HG02798 (cell line): ENCODE measurements at regions not wholly inside any gene's neighbourhood (a gene's known extent, or its start where the extent isn't known, plus 50 kb on each side); places are given as distances from the start of the nearest gene placed in this dataset.
"Not testable (repeated sequence)": the region's sequence is repeated elsewhere in the genome, so short reads cannot be mapped to it uniquely, and the experiment has no call there.

Source experiments
- ATAC-seq: cut with Tn5 transposase; IDR thresholded peaks from one replicate; pipeline ENCODE4 v1.9.1; 2021; ENCODE audit warnings: mild to moderate bottlenecking; ENCODE audit not compliant: unreplicated experiment, poor library complexity

DNA sequence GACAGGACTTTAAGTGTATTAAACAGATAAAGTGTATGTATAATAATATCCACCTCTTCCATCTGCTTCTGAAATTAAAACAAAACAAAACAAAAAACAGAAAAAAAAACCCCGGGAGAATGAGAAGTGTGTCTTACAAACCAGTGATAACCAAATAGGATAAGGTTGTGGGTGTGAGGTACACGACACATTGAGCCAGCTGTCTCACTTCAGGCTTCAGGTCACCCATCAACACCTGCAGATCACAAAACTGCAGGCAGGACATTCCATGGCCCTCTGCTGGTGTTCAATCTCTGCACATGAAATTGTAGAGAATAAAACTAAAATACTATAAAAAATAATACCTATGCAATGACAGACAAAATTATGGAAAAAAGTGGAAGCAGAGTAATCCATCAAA, 339.9 kb downstream of the SFMBT2 start:
- ATAC-seq: no peak

DNA sequence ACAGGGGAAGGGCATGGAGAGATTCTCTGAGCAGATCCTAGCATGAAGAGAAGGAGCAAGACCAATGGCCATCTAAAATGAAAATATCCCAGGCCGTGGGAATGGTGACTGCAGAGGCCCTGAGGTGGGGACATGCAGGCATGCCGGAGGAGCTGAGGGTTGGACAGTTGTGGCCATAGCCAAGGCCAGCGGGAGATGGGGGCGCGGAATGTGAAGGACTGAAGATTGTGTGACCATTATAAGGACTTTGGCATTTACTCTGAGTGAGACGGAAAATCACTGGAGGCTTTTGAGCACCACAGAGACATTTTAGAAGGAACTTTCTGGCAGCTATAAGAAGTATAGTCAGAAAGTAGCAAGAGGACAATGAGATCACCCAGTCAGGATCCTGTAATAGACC, 341.1 kb downstream of the SFMBT2 start:
- no peak for ATAC-seq

DNA sequence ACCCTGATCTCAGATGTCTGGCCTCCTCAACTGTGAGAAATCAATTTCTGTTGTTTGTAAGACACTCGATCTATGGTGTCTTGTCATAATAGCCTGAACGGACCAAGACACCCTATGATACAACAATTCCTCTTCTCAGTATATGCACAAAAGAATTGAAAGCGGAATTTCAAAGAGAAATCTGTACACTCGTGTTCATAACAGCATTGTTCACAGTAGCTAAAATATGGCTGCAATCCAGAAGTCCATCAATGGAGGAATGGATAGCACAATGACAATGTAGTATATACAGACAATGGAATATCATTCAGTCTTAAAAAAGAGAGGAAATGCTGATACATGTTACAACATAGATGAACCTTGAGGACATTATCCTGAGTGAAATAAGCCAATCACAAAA, 354.6 kb downstream of the SFMBT2 start:
- no peak for ATAC-seq

DNA sequence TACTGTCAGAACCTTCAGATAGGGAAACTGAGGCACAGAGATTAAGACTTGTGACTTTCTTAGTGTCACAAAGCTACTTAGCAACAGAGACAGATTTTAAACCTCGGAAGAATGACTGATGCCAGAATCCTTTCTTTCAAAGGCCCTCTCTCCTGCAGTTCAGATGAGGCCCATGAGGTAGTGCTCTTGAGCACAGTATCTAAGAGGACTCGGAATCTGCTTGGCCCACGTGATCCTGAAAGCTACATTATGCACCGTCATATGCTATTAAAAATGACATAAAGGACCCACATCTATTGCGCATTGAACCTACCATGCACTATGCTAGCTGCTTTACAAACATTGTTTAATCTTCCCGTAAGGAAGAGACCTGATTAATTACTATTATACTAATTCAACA, 355.9 kb downstream of the SFMBT2 start:
- peak; percentile 52 for ATAC-seq

DNA sequence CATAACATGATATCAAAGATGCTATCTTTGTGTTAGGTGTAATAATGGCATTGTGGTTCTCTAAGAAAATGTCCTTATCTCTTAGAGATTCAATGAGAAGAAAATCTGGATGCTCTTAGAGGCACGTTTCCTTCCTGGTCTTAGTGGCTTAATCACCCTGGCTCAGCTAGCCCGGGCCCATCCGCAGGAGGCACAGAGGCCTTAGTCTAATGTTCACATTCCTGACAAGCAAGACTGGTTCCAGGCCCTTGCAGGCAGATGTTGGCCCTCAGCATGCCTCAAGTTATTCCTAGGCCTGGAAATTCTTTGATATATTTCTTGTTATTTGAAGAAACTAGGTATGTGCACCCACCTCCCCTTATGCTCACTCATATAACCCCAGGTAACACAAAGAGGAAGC, 357.6 kb downstream of the SFMBT2 start:
- ATAC-seq: no peak

DNA sequence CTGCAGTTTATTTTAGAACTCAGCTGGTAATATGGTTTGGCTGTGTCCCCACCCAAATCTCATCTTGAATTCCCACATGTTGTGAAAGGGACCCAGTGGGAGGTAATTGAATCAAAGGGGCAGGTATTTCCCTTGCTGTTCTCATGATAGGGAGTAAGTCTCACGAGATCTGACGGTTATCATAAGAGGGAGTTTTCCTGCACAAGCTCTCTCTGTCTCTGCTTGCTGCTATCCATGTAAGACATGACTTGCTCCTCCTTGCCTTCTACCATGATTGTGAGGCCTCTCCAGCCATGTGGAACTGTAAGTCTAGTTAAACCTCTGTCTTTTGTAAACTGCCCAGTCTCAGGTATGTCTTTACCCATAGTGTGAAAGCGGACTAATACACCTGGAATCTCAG, 360.8 kb downstream of the SFMBT2 start:
- not testable (repeated sequence) for ATAC-seq

DNA sequence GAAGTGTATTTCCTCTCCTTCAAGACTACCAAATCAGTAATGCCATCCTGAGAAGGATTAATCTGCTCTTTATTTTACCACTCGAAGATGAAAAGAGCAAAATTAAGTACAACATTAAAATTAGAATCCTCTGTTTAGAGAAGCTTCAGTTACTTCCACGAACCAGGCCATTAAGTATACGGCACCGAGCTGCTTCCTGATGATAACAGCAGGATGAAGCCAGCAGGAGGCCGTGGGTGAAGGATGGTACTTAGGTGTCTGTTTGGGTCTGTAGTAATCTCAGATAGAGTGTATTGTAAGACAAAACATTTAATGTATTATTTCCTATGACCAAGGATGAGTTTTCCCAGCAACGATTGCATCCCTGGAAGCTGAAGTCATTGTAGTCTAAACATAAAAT, 362.8 kb downstream of the SFMBT2 start:
- ATAC-seq: no peak

DNA sequence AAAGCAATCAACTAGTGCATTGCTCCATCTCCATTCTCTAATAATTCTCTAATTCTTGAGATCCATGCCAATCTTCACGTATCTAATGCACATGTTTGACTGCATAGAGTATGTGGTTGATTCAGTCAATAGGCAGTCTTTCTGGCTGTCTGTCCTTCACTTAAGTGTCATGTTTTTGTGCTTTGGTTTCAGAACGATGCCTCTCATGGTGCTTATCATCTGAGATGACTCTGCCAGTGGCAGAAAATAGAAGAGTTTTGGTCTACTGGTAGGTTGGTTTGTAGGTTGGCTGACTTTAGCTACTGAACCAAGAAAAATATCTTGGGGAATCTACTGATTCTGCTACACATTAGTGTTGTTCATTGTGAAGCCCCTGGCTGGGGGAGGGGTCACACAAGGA, 364.2 kb downstream of the SFMBT2 start:
- ATAC-seq: peak; percentile 48

DNA sequence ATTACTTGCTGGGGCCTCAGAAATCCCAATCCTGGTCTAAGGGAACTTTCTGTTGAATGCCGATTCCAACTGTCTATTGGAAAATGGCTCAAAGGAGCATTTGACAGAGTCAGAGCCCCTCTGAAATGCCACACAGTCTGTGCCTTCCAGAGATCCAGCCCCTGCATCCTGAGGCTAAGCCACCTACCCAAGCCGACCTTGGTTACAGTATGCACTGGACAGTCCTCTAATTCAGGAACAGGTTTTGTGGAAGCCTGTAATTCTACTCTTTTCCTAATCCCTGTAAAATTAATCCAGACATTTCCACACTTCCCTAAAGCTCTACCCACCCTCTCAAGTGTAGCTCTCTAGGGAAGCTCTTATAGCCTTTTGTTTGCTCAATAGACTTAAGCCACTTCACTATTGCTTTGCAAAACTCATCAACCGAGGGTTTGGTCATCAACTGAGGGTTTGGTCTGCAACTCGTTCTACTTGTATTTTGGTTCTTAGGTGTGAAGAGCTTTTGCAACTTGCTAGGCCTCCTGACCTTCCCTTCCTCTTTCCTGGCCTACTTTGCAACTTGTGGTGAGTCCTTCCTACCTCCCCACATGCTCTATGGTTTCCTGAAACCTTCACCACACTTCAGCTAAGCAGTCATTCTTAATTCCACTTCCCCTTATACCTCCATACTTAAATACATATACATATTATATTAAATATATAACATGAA, 364.8 kb downstream of the SFMBT2 start:
- peak; percentile 74 for ATAC-seq

DNA sequence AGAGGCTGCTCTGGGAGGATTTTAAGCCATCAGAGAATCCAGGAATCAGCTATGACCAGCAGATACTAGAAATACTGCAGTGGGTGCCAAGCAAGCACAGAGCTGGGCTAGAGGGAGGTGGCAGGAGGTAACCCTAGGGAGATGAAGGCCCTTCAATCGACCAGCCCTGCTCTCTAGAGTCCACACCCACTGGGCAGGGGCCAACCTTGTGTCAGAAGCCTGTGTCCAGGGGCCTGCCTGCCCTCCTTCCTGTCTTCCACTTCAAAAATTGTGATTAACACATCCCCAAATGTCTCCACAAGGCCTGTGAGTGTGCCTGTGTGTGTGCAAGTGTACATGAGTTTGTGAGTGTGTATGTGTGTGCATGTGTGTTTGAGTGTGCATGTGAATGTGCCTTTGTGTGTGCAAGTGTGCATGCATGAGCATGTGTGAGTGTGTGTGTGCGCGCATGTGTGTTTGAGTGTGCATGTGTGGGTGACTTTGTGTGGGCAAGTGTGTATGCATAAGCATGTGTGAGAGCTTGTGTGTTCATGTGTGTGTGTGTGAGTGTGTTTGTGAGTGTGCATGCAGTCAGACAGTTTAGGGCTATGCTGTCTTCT, 367.7 kb downstream of the SFMBT2 start:
- no peak for ATAC-seq

DNA sequence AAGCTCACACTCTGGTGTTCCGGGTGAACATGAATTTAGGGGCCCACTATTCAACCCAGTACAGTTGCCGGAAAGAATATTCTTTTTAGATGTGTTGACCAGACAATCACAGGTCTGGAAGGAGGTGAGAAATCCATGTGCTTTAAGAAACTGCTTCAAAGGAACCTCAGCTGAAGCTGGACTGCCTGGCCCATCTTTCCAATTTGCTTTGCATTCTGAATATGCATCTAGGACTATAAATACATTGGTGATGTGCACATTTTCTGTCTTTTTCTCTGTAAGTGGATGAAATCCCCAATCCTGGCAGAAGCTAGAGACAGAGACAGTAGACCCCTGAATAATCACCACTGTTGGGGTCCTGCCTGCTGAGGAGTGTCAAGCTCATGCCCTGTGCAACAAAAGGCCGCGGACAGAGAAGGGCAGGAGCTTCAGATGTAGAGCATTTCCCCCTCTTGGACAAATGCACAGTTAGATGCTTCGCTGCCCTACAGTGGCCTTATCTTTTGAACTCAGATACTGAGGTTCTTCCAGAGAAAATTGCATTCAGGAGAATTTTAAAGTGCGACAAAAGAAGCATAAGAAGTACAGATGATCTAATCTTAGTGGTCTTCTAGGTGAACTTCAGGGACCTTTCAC, 368.3 kb downstream of the SFMBT2 start:
- ATAC-seq: no peak

DNA sequence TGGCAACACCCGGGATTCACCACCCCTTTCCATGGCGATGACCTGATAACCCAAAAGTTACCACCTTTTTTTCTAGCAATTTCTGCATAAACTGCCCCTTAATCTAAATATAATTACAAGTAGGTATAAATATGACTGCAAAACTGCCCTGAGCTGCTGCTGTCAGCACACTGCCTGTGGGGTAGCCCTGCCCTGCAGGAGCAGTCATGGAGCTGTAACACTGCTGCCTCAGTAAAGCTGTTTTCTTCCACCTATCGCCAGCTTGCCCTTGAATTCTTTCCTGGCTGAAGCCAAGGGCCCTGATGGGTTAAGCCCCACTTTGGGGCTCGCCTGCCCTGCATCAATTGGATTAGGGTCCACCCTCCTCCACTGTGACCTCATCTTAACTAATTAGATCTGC, 368.8 kb downstream of the SFMBT2 start:
- no peak for ATAC-seq

DNA sequence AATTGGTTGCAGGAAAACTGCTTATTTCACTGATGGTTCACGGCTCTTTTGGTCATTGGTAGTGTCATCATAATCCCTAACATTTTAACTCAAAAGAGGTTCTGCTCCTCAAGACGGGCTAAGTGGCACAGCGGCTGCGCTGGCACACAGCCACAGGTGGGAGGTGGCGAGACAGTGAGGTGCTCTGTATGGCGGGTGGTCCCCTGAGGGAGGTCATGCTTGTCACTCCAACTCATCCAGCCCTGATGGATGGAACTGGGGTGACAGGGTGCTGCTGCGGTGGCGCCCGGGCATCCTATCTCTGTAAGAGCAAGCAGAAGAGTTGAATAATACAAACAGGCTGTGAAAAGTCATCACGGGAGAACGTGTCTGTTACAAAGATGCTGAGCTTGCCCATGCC, 370.2 kb downstream of the SFMBT2 start:
- ATAC-seq: no peak

DNA sequence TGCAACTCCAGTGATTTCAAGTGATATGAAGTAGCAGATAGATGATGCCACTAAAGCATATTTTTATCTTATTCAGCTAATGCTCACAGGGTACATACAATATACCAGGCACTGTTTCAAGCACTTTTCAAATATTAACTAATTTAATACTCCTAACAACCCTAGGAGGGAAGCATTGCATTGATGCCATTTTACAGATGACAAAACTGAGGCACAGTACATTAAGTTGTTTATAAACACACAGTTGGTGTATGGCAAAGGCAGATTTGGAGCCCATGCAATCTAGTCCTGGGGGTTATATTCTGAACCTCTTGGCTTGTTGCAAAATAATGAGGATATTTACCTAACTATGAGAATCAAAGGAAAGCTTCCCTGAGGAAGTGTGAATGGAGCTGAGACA, 371.0 kb downstream of the SFMBT2 start:
- no peak for ATAC-seq

DNA sequence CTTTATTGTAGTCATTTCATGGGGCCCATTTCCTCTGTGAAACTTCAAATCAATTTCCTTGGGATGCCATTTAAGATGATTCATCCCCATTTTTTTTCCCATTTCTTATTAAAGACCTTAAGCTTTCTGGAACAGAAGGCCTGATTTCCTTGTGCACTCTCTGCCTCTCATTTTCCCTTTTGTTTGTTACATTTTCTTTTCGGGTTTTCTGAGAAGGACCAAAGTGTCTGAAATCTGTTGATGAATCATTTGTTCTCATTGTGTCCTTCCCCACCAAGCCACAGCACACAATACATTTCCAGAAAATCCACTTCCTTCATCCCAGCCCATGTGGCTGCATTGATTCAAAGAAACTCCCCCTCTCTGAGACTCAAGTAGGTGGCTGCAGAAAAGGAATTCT, 372.4 kb downstream of the SFMBT2 start:
- ATAC-seq: no peak

DNA sequence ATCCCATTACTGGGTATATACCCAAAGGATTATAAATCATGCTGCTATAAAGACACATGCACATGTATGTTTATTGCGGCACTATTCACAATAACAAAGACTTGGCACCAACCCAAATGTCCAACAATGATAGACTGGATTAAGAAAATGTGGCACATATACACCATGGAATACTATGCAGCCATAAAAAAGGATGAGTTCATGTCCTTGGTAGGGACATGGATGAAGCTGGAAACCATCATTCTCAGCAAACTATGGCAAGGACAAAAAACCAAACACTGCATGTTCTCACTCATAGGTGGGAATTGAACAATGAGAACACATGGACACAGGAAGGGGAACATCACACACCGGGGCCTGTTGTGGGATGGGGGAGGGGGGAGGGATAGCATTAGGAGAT, 373.4 kb downstream of the SFMBT2 start:
- not testable (repeated sequence) for ATAC-seq

DNA sequence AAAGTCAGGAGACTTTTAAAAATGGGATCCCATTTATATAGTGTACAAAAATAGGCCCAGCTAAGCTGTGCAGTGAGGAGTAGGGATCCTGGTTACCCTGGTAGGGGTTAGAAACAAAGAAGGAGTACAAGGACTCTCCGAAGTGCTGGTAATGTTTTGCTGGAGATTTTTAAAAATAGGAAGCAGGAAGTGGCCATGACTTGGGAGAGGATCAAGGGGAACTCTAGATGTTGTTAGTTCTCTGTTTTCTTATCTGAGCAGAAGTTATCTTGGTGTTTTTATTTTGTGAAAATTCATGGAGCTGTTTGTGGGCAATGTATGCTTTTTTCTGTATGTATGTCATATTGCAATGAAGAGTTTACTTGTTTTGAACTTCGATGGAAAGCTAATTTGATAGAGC, 373.9 kb downstream of the SFMBT2 start:
- ATAC-seq: no peak

DNA sequence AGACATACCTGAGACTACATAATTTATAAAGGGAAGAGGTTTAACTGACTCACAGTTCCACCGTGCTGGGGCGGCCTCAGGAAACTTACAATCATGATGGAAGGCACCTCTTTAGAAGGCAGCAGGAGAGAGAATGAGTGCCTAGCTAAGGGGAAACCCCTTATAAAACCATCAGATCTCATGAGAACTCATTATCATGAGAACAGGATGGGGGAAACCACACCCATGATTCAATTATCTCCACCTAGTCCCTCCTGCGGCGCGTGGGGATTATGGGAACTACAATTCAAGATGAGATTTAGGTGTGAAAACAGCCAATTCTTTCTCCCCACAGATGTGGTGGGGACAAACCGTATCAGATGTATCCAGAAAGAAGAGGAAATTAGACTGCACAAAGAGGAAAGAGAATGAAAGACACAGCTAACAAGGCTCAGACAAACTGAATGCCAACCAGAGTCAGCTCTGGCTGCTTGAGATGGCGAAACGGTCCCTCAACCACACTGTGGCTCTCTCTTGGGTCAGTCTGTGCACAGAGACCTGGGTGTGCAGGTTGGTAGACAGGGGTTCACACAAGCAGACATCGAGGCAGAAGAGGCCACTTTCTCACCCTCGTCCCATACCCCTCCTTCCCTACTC, 375.6 kb downstream of the SFMBT2 start:
- ATAC-seq: no peak

DNA sequence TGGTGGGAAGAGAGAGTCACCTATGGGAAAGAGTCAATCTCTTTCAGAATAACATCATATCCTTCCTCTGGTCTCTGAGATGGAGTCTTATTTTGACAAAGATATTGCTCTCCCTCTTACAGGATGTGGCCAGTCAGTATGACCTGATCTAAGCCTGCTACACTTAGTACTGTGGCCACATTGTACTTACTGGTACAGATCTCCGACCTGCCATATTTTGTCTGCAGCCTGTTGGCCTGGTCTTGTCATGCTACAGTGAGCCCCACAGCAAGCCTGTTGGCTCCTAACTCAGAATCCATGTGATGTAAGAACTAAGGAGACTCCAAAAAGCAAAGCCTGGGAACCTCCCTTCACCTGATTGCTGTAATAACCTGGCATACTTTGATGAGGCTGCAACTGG, 377.8 kb downstream of the SFMBT2 start:
- ATAC-seq: no peak

DNA sequence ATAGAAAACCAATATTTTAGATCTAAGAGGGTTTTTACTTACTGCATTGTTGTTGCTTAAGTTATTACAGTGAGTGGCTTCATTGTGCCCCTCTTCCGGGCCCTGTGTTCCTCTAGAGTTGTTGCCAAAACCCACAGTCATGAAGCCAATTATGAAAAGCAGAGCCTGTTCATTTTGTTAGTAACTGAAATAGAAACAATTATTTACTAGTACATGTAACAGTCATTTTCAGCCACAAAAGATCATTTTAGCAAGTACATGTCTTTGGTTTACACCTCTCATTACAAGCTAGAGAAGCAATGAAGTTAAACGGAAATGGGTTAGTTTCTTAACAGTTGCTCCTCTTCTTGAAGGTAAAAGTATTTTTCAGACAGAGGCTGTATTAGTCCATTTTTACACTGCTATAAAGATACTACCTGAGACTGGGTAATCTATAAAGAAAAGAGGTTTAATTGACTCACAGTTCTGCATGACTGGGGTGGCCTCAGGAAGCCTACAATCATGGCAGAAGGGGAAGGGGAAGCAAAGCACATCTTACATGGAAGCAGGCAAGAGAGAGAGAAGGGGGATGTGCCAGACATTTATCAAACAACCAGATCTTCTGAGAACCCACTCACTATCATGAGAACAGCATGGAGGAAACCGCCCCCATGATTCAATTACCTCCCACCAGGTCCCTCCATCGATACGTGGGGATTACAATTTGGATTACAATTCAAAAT, 380.5 kb downstream of the SFMBT2 start:
- ATAC-seq: no peak

DNA sequence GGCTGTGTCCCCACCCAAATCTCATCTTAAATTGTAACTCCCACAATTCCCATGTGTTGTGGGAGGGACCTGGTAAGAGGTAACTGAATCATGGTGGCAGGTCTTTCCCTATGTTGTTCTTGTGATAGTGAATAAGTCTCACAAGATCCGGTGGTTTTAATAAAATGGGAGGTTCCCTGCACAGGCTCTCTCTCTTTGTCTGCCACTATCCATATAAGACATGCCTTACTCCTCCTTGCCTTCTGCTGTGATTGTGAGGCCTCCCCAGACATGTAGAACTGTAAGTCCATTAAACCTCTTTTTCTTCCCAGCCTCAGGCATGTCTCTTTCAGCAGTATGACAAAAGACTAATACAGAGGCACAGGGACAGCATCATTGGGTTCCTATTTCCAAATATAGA, 381.2 kb downstream of the SFMBT2 start:
- ATAC-seq: no peak
